HepG2 (cell line): ENCODE measurements at regions not wholly inside any gene's neighbourhood (a gene's known extent, or its start where the extent isn't known, plus 50 kb on each side); places are given as distances from the start of the nearest gene placed in this dataset.

Experiments
- CTCF ChIP-seq: sonication (generic); formaldehyde crosslinking; IDR thresholded peaks from 2 replicates; pipeline ENCODE4 v1.5.0; 2020; ENCODE audit warnings: mild to moderate bottlenecking, missing genetic modification reagents, moderate library complexity
- DPF2 ChIP-seq: sonication (generic); formaldehyde crosslinking; IDR thresholded peaks from 2 replicates; pipeline ENCODE4 v1.4.0; 2020; ENCODE audit warnings: mild to moderate bottlenecking, low read depth, missing genetic modification reagents, borderline replicate concordance
- EP300 ChIP-seq, 3 experiments: sonication (generic) in 1 of 3; formaldehyde crosslinking in 1 of 3; IDR thresholded peaks; 2 replicates each; pipeline versions ENCODE4 v1.5.1 to v1.6.1; 2011 to 2020; ENCODE audit warnings: low read depth in 2 of 3, low read length in 2 of 3, borderline replicate concordance in 1 of 3, improper control_type of control experiment in 1 of 3, mild to moderate bottlenecking in 1 of 3, missing genetic modification reagents in 1 of 3, moderate library complexity in 1 of 3
- HDAC6 ChIP-seq: fragments of 200-600 bp; sonication (generic); IDR thresholded peaks from 2 replicates; pipeline ENCODE4 v1.7.0; 2017; ENCODE audit warnings: mild to moderate bottlenecking, antibody characterized with exemption, low read length, low read depth
- HNRNPUL1 ChIP-seq: fragments of 200-400 bp; formaldehyde crosslinking; IDR thresholded peaks from 2 replicates; pipeline ENCODE4 v1.6.1; 2017; ENCODE audit warnings: low read depth, mild to moderate bottlenecking, low read length, moderate library complexity
- MAZ ChIP-seq, 2 experiments: sonication (generic) in 1 of 2; formaldehyde crosslinking in 1 of 2; IDR thresholded peaks; 2 replicates each; pipeline versions ENCODE4 v1.5.0 to v1.6.1; 2012 to 2020; ENCODE audit warnings: low read depth in 2 of 2, mild to moderate bottlenecking in 2 of 2, borderline replicate concordance in 1 of 2, improper control_type of control experiment in 1 of 2, low read length in 1 of 2, missing genetic modification reagents in 1 of 2, moderate library complexity in 1 of 2
- NFYC ChIP-seq: IDR thresholded peaks from 2 replicates; pipeline ENCODE4 v1.6.1; 2016; ENCODE audit warnings: missing genetic modification reagents, missing compliant biosample characterization
- NR2C2 ChIP-seq: sonication (generic); formaldehyde crosslinking; IDR thresholded peaks from 2 replicates; pipeline ENCODE4 v1.4.0; 2020; ENCODE audit warnings: missing genetic modification reagents, mild to moderate bottlenecking, moderate library complexity, borderline replicate concordance
- REST ChIP-seq, 2 experiments: IDR thresholded peaks; 2 replicates each; pipeline ENCODE4 v1.6.1; 2011 to 2012; ENCODE audit warnings: low read length in 2 of 2, borderline replicate concordance in 1 of 2, low read depth in 1 of 2, mild to moderate bottlenecking in 1 of 2, moderate library complexity in 1 of 2

GRCh38 chr3:84510007-84510406 lies 448.8 kb upstream of the CADM2 start:
- no peak for TF ChIP-seq HDAC6
- no peak for TF ChIP-seq HNRNPUL1
- TF ChIP-seq NR2C2 (CRISPR knock-in tag): no peak
- no peak for TF ChIP-seq NFYC (CRISPR knock-in tag)
- TF ChIP-seq MAZ (IDR thresholded peaks at IDR 0.05; ENCODE audit: borderline replicate concordance, low read depth, low read length): no peak
- no peak for TF ChIP-seq MAZ (CRISPR knock-in tag; IDR thresholded peaks at IDR 0.05; ENCODE audit: low read depth)
- no peak for TF ChIP-seq EP300 (IDR thresholded peaks at IDR 0.05; ENCODE audit: low read depth in 2 of 2, low read length in 2 of 2)
- no peak for TF ChIP-seq EP300 (CRISPR knock-in tag; IDR thresholded peaks at IDR 0.05; ENCODE audit: borderline replicate concordance)
- TF ChIP-seq CTCF (CRISPR knock-in tag): no peak
- TF ChIP-seq REST (IDR thresholded peaks at IDR 0.05; ENCODE audit: borderline replicate concordance in 1 of 2, low read depth in 1 of 2, low read length in 2 of 2): no peak
- TF ChIP-seq DPF2 (CRISPR knock-in tag): no peak
